ENCODE measurements at regions not wholly inside any gene's neighbourhood (a gene's known extent, or its start where the extent isn't known, plus 50 kb on each side); places are given as distances from the start of the nearest gene placed in this dataset.

- H3K9me3 ChIP-seq (ENCODE audit: control insufficient read depth in 1 of 2, insufficient read depth in 1 of 2, low read depth in 1 of 2, low read length in 2 of 2): no peaks in the 10 kb centered on the region
- ChIA-PET POLR2A (no interaction called here), CTCF (no interaction called here), RAD21 (ENCODE audit: low non-redundant PET in 1 of 2, low total read pairs in 2 of 2, uncharacterized antibody in 2 of 2, unreplicated experiment in 2 of 2) (no interaction called here)
- H3K27ac ChIP-seq (ENCODE audit: low read depth, low read length): no peak overlapping the region
- ATAC-seq: no peak
- TF ChIP-seq ZFX (IDR thresholded peaks at IDR 0.05) (no peak), POLR2AphosphoS5 (IDR thresholded peaks at IDR 0.05; ENCODE audit: low read depth, low read length) (no peak), EGR1 (IDR thresholded peaks at IDR 0.05; ENCODE audit: low read depth) (no peak), ATF3 (IDR thresholded peaks at IDR 0.05) (no peak), MAX (IDR thresholded peaks at IDR 0.05) (no peak), REST (IDR thresholded peaks at IDR 0.05; ENCODE audit: low read depth) (no peak), EZH2phosphoT487 (IDR thresholded peaks at IDR 0.05; ENCODE audit: borderline replicate concordance) (no peak), JUND (IDR thresholded peaks at IDR 0.05) (no peak), FOSL1 (IDR thresholded peaks at IDR 0.05; ENCODE audit: low read depth) (no peak), EZH2 (IDR thresholded peaks at IDR 0.05) (no peak), SP1 (IDR thresholded peaks at IDR 0.05; ENCODE audit: low read depth) (no peak), SRF (IDR thresholded peaks at IDR 0.05; ENCODE audit: low read depth) (no peak), CTCF (IDR thresholded peaks at IDR 0.05 in 2 of 3, conservative IDR thresholded peaks at IDR 0.05 in 1 of 3; ENCODE audit: borderline replicate concordance in 1 of 3, insufficient read depth in 1 of 3, low read depth in 2 of 3, low read length in 2 of 3) (no peak)
- BruUV-seq (replicated peaks): no TSS peak
- H3K4me1 ChIP-seq (ENCODE audit: control insufficient read depth in 1 of 2, insufficient read depth in 2 of 2, low read length in 2 of 2): no peaks in the 10 kb centered on the region
- no peaks in the 10 kb centered on the region for H3K79me2 ChIP-seq (ENCODE audit: insufficient read depth, low read length)
- no peak for DNase-seq (ENCODE audit: low read depth, low spot score)
- H4K20me1 ChIP-seq (ENCODE audit: insufficient read depth): no peaks in the 10 kb centered on the region
- no peaks in the 10 kb centered on the region for H3K9me2 ChIP-seq (ENCODE audit: insufficient read depth)
- no peak overlapping the region for H3K9ac ChIP-seq (ENCODE audit: low read length)
- H3K27me3 ChIP-seq (ENCODE audit: insufficient read depth, low read length): peaks cover 67% of the 10 kb centered on the region
- H2AFZ ChIP-seq (ENCODE audit: low read depth, low read length, poor library complexity, severe bottlenecking): no peak overlapping the region
- H3K36me3 ChIP-seq (ENCODE audit: control insufficient read depth in 1 of 2, insufficient read depth in 2 of 2, low read length in 2 of 2): no peaks in the 10 kb centered on the region
- no peak overlapping the region for H3K4me3 ChIP-seq (replicated peaks in 1 of 2; ENCODE audit: low read depth in 1 of 2, low read length in 2 of 2)
- no peak overlapping the region for H3K4me2 ChIP-seq (ENCODE audit: low read length)
- intact Hi-C loops (cut with micrococcal nuclease): no loop called here
Measured at GRCh38 chr1:37257646-37258045, 216.7 kb upstream of the ZC3H12A start.

Measured in HCT116 (cell line).